ENCODE measurements at regions not wholly inside any gene's neighbourhood (a gene's known extent, or its start where the extent isn't known, plus 50 kb on each side); places are given as distances from the start of the nearest gene placed in this dataset.

DNA sequence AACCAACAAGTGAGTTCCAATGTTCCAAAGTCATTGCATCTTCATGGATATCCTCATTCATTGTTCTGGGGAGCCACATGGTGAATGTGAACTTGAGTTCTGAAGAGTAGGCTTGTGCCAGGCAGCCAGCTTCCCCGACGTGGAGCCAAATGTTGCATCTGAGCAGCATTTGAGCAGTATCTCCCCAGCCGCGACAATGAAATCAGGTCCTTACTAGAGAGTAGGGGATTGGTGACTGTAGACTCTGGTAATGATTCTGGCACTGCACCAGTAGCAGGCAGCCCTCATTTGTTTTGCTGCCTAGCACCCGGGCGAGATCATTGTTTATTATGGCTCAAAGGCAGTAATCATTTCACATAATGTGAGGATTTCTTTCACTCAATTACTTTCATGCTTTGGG, 451.4 kb upstream of the C9orf72 start:
- TF ChIP-seq POLR2AphosphoS5 (IDR thresholded peaks at IDR 0.05; ENCODE audit: insufficient read depth, low read depth, low read length) (no peak), CTCF (IDR thresholded peaks at IDR 0.05; ENCODE audit: extremely low read depth in 1 of 2, insufficient read depth in 1 of 2, low read depth in 1 of 2, low read length in 2 of 2) (no peak), POLR2A (IDR thresholded peaks at IDR 0.05; ENCODE audit: low read depth, low read length) (no peak), MYC (IDR thresholded peaks at IDR 0.05; ENCODE audit: low read depth, low read length) (no peak), EZH2 (IDR thresholded peaks at IDR 0.05; ENCODE audit: borderline replicate concordance, low read depth, low read length, severe bottlenecking) (no peak), JUN (IDR thresholded peaks at IDR 0.05; ENCODE audit: borderline replicate concordance, insufficient read depth, insufficient read length, low read depth) (no peak), FOS (IDR thresholded peaks at IDR 0.05; ENCODE audit: borderline replicate concordance, insufficient read depth, low read length) (no peak), GATA2 (IDR thresholded peaks at IDR 0.05; ENCODE audit: insufficient read depth, insufficient read length, low read depth, low read length) (no peak)
- TF ChIP-seq, protein P1, sequence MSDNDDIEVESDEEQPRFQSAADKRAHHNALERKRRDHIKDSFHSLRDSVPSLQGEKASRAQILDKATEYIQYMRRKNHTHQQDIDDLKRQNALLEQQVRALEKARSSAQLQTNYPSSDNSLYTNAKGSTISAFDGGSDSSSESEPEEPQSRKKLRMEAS (IDR thresholded peaks at IDR 0.05; ENCODE audit: insufficient read depth, insufficient read length): no peak
